GM12872 (cell line): ENCODE measurements at regions not wholly inside any gene's neighbourhood (a gene's known extent, or its start where the extent isn't known, plus 50 kb on each side); places are given as distances from the start of the nearest gene placed in this dataset.

Experiments used
- CTCF ChIP-seq: IDR thresholded peaks from 3 replicates; pipeline ENCODE4 v1.5.1; 2011; ENCODE audit warnings: low read depth, mild to moderate bottlenecking, low read length, moderate library complexity; ENCODE audit not compliant: insufficient read depth

- no peak for TF ChIP-seq CTCF
Observed at GRCh38 chr11:97770570-97770969, 1250.2 kb upstream of the CNTN5 start.

- no peak for TF ChIP-seq CTCF
Observed at GRCh38 chr11:97772705-97773104, 1248.0 kb upstream of the CNTN5 start.

- TF ChIP-seq CTCF, result no peak
Observed at GRCh38 chr11:97786961-97787360, 1233.8 kb upstream of the CNTN5 start.

- TF ChIP-seq CTCF, result no peak
Observed at GRCh38 chr11:97794876-97795275, 1225.9 kb upstream of the CNTN5 start.

GRCh38 chr11:97800891-97801290 lies 1219.9 kb upstream of the CNTN5 start:
- no peak for TF ChIP-seq CTCF

GRCh38 chr11:97814325-97814959 lies 1206.3 kb upstream of the CNTN5 start:
- TF ChIP-seq CTCF, result no peak

GRCh38 chr11:97815667-97816066 lies 1205.1 kb upstream of the CNTN5 start:
- no peak for TF ChIP-seq CTCF
